ENCODE measurements at regions not wholly inside any gene's neighbourhood (a gene's known extent, or its start where the extent isn't known, plus 50 kb on each side); places are given as distances from the start of the nearest gene placed in this dataset.

DNA sequence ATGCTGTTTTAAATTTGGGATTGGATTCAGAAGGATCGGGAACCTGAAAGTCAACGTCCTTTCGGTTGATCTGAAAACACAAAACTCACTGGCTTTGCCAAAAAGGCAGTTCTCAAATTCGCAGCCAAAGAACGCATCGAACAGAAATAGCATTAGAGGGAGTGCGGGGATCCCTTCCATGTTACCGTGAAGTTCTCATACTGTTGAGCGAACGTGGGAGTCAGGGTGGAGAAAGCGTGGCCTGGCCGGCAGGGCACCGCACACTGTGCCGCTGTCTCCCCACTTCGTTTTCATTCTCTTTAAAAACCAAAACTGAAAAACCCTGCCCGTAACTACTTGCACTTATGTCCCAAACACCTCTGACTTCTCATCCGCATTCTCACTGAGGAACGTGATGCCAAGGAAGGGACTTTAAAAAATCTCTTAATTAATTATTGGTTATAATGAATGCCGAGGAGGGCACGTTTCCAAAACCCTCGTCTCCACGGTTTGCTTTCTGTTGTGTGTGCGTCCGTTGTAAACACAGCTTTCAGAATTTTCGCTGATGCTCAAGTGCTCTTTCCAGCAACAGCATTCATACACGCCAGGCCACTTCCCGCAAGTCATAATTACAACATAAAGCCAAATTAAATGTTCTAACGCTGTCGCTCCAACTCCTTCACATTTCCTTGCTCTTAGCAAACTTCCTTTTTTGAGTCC lies 60.9 kb upstream of the TWIST2 start:
- DNase-seq (ENCODE audit: low read depth in 2 of 2) = no peak

DNA sequence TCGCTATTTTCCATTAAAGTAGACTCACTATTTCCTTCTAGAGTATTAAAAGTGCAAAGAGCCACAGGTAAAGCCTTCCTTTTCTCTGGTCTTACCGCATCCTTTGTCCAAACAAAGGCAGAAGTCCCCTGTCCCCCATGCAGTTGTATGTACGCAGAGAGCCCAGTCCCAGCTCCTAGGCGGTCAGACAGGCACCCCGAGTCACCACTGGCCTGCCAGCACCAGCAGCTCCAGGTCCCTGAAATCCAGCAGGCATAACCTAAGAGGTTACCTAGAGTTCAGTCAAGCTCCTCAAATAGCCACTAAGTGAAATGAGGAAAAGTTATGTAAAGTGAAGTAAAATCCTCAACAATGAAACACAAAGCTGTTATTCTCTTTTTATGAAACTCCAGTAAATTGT lies 60.4 kb upstream of the TWIST2 start:
- no peak for DNase-seq (ENCODE audit: low read depth in 2 of 2)

GRCh38 chr2:238789317-238789806 lies 58.5 kb upstream of the TWIST2 start:
- DNase-seq (ENCODE audit: low read depth in 2 of 2) = no peak

- DNase-seq (ENCODE audit: low read depth in 2 of 2) = peak; percentile 89 to 91
Measured at GRCh38 chr2:238790126-238790832, 57.6 kb upstream of the TWIST2 start.

GRCh38 chr2:238790833-238791230 lies 57.1 kb upstream of the TWIST2 start:
- DNase-seq (ENCODE audit: low read depth in 2 of 2) = no peak

DNA sequence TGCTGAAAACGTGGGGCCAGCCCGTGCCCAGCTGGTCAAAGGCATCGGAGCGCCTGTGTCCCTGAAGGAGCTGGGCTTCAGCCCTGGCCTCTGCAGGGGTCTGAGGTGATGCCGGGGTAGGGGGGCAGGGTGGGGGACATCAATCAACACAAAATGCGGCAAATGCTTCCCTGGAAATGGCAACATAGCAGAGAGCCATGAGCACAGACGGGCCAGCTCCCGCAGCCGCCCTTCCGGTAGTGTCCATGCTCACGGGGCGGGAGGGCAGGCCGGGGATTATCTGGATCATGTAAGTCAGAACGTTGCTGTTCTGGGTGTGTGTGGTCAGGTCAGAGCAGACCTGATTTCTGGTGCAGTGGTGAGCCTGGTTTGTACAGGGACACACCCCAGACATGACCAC lies 56.5 kb upstream of the TWIST2 start:
- no peak for DNase-seq (ENCODE audit: low read depth in 2 of 2)

DNA sequence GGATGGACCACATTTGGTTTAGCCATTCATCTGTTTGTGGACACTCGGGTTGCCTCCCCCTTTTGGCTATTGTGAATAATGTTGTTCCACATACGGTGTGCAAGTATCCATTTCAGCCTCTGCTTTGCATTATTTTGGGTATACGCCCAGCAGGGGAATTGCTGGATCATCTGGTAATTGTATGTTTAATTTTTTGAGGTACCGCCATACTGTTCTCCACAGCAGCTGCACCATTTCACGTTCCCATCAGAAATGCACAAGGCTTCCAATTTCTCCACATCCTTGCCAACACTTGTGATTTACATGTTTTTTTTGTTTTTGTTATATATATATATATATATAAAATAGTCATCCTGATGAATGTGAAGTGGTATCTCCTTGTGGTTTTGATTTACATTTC lies 54.6 kb upstream of the TWIST2 start:
- peak; percentile 91 to 92 for DNase-seq (ENCODE audit: low read depth in 2 of 2)

DNA sequence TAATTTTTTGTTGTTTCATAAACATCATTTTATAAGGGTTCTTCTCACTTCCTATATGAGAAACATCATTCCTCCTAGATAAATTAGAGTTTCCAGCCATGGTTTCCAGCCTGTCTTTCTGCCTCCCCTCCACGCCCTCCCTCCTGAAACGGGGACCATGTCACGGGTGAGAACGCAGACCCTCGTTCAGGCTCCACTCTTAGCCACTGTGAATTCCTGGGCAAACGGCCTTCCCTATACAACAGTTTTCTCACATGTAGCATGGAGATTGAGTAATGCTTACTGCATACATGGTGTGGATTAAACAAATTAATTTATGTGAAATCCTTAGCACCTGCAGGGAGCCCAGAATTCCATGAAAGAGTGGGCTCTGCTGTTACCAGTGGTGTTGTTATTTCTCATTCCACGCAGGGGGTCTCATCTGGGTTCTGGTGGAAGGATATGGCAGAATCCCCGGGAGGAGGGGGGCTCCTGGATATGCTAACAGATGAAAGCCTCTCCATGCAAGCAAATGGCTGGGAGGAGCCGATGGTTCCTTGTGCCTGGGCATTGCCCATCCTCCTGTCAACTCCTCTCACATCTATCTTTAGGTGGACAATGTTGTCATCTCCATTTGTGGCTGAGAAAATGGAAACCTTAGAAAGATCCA lies 54.0 kb upstream of the TWIST2 start:
- no peak for DNase-seq (ENCODE audit: low read depth in 2 of 2)

- DNase-seq (ENCODE audit: low read depth in 2 of 2) = no peak
Measured at GRCh38 chr2:238796223-238796885, 51.5 kb upstream of the TWIST2 start.

GRCh38 chr2:238797537-238797936 lies 50.3 kb upstream of the TWIST2 start:
- no peak for DNase-seq (ENCODE audit: low read depth in 2 of 2)

Measured in fibroblast of skin of left quadriceps (primary cell).